Activated CD4-positive, CD25-positive, alpha-beta regulatory T cell treated with anti-CD3 and anti-CD28 coated beads, Interleukin-2, amount 50 U/mL, for 24 hours (primary cell): ENCODE measurements at regions not wholly inside any gene's neighbourhood (a gene's known extent, or its start where the extent isn't known, plus 50 kb on each side); places are given as distances from the start of the nearest gene placed in this dataset.

Source experiments
- ATAC-seq, 2 donors: fragments of 150-1000 bp; cut with Tn5 transposase; one replicate each; pipeline ENCODE4 v1.10.0; 2021; ENCODE audit warnings: mild to moderate bottlenecking in 1 of 2, moderate library complexity in 1 of 2

DNA sequence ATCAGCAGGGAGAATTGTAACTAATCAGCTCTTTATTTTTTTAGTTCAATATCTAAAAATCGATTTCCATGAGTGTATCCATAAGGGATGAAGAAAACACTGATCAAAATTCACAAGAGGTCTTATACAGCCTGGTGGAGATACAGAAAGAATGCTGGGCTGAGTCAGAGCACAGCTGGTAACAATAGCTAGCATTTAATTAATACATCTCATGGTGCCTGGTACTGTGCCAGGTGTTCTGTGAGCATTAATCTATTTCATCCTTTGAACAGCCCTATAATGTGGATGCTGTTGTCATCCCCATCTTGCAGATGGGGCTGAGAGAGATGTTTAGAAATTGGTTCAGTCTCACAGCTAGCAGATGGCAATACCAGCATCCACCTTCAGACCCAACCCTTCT, 250.9 kb upstream of the RPS6KA3 start:
- ATAC-seq: no peak

DNA sequence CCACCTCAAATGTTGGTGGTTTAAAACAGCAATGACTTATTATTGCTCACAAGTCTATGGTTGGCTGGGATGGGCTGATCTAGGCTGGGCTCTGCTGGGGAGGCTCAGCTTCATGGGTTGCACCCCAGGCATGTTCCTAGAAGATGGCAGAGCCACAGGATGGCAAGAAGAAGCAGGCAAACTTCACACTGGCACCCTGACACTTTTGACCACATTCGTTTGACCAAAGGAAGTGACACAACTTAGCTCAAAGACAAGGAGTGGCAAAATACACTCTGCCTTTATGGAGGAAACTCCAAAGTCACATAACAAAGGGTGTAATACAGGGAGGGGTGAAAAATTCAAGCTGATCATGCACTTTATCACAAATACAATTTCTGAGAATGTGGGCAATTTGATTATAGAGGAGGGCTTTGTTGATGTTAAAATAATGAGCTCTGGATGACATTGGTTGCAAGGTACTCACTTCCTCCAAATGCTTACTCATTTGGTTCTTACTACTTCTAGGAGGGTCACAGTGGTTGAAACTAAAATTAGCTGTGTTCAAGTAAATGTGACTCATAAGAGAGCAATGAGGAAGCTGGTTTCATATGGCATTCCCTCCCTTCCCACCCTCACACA, 249.2 kb upstream of the RPS6KA3 start:
- ATAC-seq: peak; percentile 89 to 90

DNA sequence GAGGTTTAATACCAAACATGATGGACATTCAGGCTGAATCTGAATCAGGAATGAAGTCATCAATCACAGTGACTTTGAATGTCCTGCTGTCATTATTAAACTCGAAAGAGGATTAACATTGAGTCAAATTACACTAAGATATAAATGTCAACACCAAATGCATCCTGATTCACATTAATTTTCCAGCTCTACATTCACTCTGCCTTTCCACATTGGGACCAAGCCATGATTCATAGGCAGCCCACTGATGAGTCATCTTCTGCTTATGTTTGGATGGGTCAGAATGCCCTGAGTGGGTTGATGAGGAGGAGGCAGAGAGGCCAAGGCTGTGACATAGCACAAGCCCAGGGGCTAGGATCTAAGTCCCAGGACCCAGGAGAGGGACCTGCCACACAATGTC, 247.6 kb upstream of the RPS6KA3 start:
- ATAC-seq: no peak

DNA sequence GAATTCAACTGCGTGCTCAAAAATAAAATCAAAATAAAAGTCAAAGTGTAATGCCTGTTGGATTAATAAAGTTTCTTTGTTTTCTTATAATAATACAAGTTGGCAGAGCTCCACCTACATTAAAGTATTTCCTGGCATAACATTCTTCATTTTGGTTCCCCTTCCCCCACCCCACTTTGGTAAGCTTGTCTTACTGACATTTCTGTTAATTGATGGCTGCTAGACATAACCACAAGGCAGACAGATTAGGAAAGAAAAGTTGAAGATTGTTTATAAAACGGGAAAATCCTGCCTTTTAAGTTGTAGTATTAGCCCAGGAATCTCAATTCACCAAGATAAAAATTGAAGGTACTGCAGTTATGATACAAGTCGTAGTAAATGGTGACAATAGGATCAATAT, 246.5 kb upstream of the RPS6KA3 start:
- ATAC-seq: no peak

DNA sequence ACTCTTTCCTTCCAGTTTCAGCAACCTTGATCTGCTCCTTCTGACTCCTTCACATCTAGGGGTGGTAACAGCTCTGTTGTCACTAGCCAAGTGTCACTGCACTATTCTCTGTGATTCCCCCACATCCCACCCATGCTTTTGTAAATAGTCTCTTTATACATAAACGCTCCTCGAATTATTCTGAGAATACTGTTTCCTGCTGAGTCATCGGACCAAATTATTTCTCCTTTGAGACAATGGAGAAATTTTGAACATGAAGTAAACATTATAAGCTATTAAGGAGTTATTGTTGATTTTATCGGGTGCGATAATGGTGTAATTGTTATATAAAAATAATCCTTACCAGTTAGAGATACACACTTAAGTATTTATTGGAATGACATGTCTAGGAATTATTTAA, 245.1 kb upstream of the RPS6KA3 start:
- no peak for ATAC-seq

DNA sequence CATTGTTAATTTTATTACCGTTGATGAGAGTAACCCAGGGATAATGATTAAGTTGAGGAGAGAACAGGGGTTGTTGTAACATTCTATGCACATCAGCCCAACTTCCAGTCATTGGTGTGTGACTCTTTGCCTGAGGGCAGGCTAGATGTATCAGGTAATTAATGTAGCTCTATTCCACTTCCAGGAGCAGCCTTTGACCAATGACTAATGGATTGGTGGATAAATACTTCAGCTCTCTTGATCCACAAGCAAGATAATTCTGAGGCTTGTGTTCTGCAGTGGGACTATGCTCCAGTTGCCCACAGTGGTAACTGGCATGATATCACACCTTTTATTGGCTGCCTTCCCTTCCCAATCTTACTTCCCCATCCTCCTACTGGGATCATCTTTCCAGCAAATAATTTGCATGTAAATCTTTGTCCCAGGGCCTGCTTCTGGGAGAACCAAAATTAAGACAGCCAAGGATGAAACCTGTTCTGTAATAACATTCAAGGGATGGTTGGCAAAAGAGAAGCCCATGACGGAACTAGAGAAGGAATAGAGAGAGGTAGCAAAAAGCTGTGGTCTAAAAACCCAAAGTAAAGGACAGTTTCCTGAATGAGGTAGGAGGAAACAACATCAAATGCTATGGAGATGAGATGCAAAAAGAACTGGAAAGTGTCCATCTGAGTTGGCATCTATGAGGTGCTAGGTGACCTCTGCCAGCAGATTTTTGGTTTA, 241.4 kb upstream of the RPS6KA3 start:
- no peak for ATAC-seq

DNA sequence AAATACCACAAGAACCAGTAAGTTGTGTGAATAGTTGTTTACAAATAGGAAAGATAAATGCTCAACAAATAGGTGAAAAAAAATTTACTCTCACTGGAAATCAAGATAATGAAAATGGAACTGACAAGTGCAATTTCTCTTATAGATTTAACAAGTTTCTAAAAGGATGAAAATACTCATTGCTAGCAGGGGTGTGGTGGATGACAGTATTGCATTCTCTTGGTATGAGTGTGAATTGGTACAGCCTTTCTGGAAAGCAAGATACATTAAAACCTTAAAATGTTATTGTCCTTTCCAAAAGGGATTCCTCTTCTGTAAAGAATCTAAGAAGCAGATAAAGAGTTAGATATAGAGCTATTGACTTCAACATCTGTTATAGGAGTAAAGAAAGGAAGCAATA, 240.0 kb upstream of the RPS6KA3 start:
- ATAC-seq: peak in 1 of 2 donors; percentile 45

DNA sequence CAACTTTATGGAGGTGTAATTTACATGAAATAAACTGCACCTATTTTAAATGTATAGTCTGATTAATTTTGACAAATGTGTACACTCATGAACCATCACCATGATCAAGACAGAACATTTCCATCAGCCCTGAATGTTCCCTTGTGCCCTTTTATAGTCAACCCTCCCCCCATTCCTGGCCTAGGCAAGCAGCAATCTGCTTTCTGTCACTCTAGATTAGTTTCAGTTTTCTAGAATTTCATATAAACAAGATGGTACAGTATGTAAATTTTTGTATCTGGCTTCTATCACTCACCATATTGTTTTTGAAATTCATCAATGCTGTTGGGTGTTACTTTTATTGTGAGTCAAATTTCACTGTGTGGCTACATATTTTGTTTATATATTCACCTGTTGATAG, 234.2 kb upstream of the RPS6KA3 start:
- ATAC-seq: no peak

DNA sequence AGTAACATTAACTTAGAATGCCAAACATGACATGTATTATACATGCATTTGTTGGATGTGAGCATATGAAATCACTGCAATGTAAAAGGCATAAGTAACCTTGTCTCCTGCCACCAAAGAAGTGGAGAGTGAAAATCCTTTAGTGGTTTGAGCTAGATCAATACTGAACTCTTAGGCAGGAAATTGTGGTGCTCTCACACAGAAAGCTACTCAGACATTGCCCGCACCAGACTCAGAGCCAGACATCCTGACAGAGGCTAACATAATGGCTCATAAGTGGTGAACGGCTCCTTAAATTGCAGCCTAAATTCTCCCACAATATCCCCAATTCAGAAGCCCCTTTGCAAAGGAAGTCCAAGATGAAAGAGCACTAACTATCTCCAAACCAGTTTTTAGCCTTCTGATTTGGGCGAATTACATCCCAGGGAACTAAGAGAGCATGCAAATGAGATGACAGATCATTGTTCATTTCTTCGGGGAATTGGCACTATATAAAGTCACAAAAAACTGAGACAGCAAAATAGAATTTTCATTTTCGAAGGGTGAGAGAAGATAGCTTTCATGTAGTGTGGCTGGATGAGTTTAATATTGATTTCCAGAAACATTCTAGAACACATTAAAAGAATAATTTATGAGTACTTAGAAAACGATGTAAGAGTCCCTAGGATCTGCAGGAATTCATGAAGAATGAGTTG, 233.6 kb upstream of the RPS6KA3 start:
- ATAC-seq: peak; percentile 48 to 56

DNA sequence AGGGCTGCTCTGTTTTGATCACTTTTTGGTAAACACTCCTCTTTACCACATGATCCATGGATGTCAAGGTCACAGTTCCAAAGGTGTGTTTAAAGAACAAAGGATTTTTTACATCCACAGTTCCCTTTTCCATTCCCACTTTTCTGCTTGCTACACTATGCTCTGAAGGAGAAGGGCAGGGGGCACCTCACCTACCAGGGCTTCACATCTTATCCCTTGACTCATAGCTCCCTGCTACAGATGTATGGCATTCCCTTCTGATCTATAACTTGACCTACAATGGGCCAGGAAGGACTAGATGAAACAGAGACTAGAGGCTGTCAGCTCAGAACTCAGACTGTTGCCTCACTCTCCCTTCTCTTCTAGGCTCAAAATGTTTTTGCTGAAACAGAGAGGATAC, 233.1 kb upstream of the RPS6KA3 start:
- no peak for ATAC-seq

DNA sequence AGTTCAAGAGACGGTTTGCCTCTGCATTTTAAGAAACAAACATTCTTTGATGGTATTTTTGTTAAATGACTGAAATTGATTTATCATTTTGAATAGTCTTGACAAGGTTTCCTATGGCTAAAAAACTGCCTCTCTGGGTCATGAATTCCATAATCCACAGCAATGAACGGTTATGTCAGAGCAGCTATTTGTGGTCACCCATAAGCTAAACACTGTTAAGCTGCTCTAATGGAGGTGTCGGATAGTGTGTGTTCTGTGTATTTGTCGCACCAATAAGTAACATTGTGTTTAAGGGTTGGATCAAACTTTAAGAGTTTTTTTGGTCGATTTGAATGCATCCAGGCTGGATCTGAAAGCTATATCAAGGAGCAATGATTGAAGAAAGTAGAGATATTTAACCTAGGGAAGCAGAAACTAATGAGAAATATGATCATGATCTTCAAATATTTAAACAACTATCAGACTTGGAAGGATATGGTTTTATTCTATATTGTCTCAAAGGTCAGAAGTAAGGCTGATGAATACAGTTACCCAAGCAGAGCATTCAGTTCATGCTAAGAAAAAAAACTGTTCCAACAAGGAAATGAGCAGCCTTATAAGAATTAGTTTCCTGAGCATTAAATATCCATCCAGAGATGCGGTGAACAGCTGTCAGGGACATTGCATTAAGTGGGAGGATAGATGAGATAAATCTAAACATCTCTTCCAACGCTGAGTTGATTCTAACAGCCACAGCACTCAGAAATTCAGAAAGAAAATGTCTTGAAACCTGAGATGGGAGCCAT, 232.3 kb upstream of the RPS6KA3 start:
- ATAC-seq: no peak

DNA sequence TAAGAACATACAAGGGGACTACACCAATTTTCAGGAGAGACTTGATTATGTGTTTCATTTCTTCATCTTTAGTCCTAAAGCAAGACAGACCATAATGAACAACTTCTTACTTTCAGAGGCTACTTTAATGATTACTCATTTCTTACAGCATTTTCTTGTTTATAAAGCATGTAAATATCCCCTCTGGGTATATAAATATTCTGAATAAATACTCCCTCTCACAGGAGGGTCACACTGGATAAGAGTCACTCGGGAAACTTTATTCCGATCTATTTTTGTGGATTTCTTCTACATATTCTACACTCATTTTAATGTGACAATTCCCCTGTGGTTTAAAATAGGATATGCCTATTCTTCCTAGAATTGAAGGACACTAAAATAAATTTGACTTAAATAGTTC, 228.9 kb upstream of the RPS6KA3 start:
- ATAC-seq: no peak

DNA sequence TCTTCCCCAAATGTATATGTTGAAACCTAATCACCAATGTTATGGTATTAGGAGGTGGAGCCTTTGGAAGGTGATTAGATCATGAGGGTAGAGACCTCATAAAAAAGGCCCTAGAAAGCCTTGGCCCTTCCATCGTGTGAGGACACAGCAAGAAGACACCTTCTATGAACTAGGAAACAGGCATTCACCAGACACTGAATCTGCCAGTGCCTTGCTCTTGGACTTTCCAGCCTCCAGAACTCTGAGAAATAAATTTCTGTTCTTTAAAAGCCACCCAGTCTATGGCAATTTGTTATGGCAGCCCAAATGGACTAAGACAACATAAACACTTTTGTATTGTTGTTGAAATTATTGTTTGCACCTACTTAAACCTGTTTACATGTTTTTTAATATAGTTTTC, 221.8 kb upstream of the RPS6KA3 start:
- ATAC-seq: no peak

DNA sequence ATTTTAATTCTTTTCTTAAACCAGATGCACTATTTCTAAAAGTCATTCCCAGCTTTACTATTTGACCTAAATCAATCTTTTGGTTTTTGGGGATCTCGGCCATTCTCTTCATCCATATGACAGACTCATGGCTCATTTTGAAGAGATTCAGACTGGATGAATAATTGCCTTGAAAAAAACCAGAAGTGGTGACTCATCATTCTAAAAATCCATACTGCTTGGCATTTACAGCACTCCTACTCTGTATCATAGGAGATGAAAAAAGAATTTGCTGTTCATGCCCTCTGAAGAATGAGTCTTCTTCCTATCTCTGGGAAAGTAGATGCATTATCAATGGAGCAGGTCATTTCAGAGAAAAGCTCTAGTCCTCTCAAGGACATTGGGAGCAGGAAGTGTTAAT, 220.5 kb upstream of the RPS6KA3 start:
- no peak for ATAC-seq

DNA sequence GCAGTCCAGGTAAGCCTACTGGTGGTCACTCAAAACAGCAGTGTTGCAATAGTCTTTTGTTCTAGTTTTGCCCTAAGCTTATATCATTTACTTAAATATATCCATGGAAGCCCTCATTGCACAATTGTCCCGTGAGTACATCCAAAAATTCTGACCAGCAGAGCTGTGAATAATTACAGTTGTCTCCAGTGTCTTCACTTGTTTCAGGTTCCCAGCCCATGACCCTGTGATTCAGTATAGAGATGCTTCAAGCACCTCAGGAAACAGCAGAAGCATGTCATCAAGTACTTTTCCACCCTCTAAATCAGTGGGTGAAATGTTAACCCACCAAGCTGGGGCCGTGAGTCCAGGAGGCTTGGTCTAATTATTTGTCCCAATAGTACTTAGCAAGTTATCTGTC, 214.9 kb upstream of the RPS6KA3 start:
- ATAC-seq: no peak

DNA sequence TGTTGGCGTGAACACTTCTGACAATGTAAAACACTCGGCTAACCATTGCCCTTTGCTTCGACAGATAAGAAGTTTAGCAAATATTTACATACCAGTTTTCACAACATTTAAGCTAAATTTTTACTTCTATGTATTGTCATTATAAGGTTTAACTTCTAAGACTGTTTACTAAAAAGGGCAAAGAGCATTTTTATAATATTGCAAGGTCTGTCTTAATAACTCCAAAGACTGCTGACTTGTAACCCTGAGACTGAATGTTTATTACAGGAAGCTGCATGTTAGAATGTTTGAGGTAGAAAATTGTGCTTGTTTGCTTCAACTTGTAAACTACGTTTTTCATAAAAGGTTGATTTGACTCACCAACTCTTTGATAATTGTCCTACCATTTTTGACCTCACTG, 213.2 kb upstream of the RPS6KA3 start:
- ATAC-seq: no peak

DNA sequence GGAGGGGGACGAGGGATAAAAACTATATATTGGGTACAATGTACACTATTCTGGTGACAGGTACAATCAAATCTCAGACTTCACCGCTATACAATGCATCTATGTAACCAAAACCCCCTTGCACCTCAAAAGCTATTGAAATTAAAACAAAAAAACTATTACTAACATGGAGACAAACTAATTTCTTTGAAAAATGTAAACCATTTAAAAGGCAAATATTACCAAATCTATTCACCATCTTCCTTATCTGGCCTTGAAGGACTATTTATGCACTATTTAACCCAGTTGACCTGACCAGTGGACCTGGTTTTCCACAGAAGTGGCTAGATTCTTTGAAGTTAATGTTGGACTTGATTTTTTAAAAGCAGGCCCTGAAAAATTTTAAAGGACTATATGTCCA, 212.3 kb upstream of the RPS6KA3 start:
- no peak for ATAC-seq

DNA sequence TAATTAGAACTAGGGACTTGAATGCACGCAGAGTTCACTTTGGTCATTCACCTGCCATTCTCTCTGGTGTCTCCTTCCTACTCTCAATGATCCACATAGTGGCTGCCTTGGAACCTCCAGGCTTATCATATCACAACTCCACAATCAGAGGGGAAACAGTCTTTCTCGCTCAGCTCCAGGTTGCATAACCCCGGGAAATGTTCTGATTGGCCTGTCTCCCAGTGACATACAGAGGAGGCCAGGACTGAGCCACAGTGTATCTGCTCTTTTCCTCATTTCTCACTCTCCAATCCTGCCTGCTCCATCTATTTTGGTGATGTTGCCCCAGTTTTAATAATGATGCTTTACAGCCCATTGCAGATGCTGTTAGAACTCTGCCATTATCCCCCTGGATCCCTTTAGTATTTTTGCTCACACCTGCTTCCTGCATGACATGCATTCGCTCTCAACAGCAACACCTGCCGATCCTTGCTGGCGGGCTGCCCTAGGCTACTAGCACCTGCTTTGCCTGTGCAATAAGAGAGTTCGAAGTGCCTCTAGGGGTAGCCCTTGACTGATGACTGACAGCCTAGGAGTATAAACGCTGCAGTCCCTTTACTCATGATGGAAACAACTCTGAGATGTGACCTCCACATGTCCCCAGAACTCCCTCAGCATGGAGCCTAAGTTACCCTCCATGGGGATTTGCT, 211.3 kb upstream of the RPS6KA3 start:
- ATAC-seq: no peak

DNA sequence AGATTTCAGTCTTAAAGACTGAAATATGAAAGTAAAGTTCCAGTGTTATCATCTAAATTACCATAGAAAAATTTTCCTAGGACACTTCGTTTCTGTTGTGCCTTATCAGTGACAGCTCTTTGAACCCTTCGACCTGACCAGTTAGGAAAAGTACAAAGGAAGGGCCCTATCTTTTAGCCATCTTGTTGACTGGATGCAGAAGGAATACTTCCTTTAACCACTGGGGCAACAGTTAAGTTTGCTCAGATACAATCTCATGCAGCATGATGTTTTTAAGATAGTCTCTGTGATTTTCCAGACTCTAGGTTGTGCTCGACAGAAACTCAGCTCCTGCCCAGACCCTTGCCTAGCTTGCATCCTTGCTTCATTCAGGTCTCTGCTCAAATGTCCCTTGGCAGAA, 210.5 kb upstream of the RPS6KA3 start:
- ATAC-seq: no peak

DNA sequence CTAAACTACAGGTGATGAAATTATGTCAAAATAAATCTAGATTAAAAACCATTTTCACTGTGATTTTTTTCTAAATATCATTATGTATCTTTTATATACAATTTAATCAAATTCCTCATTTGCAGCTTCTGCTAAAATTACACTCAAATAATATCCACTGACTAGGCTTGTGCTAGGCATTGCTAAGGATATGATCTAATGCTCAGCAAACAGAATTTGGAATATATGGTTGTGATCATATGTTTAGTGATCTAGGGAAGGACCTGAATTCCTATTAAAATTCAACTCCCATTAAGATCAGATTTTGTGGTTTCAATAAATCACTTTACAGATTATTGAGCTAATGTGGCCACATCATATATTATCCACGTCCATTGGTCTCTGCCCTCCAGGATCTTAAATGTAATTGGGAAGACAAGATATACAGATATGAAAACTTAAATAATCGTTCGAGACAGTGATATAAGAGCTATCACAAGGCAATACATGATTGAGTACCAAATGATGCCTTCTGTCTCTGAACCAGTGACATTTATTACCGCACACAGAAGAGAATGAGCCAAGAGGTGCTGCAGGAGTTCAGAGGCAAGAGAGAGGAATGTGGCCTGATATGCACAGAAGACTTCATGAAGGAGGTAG, 206.0 kb upstream of the RPS6KA3 start:
- ATAC-seq: no peak

DNA sequence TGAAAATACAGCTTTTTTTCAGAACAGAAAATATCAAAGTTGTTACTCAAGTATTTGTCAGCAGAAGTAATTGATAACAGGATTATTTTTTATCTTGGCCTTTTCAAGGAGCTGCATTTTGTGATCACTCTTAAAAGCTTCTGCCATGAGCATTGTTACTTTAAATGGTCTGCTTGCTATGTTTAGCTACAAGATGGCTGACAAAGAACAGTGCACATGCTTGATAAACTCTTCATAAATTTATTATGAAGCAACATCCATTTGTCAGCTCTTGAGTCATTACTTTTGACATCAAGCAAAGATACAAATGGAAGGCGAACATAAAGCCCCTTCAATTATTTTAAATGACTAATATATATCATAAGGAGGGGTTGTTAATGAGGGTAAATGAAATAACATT, 205.4 kb upstream of the RPS6KA3 start:
- ATAC-seq: no peak

DNA sequence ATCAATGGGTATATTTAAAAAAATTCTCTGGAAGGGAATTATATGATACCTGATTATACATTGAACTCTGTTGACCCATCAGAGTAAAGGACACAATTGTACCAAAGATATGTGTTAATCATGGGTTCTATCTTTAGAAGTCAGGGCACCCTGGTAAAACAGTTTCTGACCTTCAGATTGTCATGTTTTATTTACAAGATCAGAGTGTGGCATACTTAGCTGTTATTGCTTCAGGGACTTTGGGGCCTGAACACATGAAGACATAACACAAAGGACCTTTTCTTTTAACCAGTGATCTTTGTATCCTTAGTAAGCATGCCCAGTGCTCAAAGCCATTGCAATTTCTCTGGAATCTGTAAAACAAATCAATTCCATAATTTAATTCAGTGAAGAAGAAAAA, 204.8 kb upstream of the RPS6KA3 start:
- ATAC-seq: no peak
